GM19099 (cell line): ENCODE measurements at regions not wholly inside any gene's neighbourhood (a gene's known extent, or its start where the extent isn't known, plus 50 kb on each side); places are given as distances from the start of the nearest gene placed in this dataset.

Experiments used
- POLR2A ChIP-seq: IDR thresholded peaks from 3 replicates; pipeline ENCODE4 v1.6.1; 2011; ENCODE audit warnings: low read depth; ENCODE audit not compliant: insufficient read length; ENCODE audit errors: extremely low read depth

GRCh38 chr13:22770891-22771290 is 409.9 kb upstream of the SGCG start:
- no peak for TF ChIP-seq POLR2A

GRCh38 chr13:22773465-22773864 is 407.3 kb upstream of the SGCG start:
- no peak for TF ChIP-seq POLR2A

- TF ChIP-seq POLR2A, result no peak
These were observed 404.2 kb upstream of the SGCG start for GRCh38 chr13:22776394-22777186.

- no peak for TF ChIP-seq POLR2A
These were observed 403.6 kb upstream of the SGCG start for GRCh38 chr13:22777207-22777606.

- no peak for TF ChIP-seq POLR2A
These were observed 391.7 kb upstream of the SGCG start for GRCh38 chr13:22789027-22789593.

- TF ChIP-seq POLR2A, result no peak
These were observed 390.9 kb upstream of the SGCG start for GRCh38 chr13:22789916-22790315.

- no peak for TF ChIP-seq POLR2A
These were observed 387.1 kb upstream of the SGCG start for GRCh38 chr13:22793598-22794134.

GRCh38 chr13:22800526-22801401 is 380.0 kb upstream of the SGCG start:
- TF ChIP-seq POLR2A, result no peak

GRCh38 chr13:22801402-22802003 is 379.3 kb upstream of the SGCG start:
- no peak for TF ChIP-seq POLR2A

GRCh38 chr13:22812793-22813192 is 368.0 kb upstream of the SGCG start:
- TF ChIP-seq POLR2A, result no peak

- no peak for TF ChIP-seq POLR2A
These were observed 359.2 kb upstream of the SGCG start for GRCh38 chr13:22821589-22821988.

- TF ChIP-seq POLR2A, result no peak
These were observed 355.6 kb upstream of the SGCG start for GRCh38 chr13:22825186-22825585.

- TF ChIP-seq POLR2A, result no peak
These were observed 352.7 kb upstream of the SGCG start for GRCh38 chr13:22828081-22828480.

GRCh38 chr13:22836475-22836874 is 344.3 kb upstream of the SGCG start:
- no peak for TF ChIP-seq POLR2A
